ENCODE measurements at regions not wholly inside any gene's neighbourhood (a gene's known extent, or its start where the extent isn't known, plus 50 kb on each side); places are given as distances from the start of the nearest gene placed in this dataset.
A peak's percentile ranks its signal among the peaks of the same experiment; 100 is the strongest.

DNA sequence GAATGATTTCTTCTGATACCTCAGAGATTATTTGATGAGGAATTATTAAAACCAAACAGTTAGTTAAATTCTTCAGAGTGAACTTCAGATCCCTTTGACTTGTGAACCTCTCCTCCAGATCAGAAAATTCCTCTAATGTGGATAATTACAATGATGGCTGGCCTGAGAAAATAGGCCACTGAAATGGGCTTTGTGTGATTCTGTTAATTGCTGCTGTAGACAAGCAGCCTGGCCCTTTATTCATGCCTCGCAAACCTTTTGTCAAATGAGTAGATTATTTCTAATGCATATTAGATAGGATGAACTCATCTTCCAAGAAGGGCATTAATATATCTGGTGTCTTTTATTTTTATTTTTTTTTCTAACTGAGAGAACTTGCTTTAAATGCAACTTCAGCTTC, 855.2 kb downstream of the TLE4 start:
- no peak overlapping the region for H3K27ac ChIP-seq (ENCODE audit: low read depth, low read length)

DNA sequence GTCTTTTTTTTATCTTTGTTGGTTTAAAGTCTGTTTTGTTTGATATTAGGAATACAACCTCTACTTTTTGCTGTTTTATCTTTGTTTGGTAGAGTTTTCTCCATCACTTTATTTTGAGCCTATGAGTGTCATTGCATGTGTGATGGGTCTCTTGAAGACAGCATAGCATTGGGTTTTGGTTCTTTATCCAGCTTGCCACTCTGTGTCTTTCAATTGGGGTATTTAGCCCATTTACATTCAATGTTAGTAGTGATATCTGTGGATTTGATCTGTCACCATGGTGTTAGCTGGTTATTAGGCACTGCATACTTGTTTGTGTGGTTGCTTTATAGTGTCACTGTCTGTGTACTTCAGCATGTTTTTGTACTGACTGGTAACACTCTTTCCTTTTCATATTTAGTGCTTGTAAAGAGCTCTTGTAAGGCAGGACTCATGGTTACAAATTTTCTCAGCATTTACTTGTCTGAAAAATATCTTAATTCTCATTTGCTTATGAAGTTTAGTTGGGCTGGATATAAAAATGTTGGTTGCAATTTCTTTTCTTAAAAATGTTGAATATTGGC, 845.5 kb downstream of the TLE4 start:
- Histone ChIP-seq H3K36me3 (ENCODE audit: control insufficient read depth, insufficient read depth, low read length) (no peaks in the 10 kb centered on the region), H3K27me3 (ENCODE audit: control insufficient read depth, insufficient read depth, low read length) (no peaks in the 10 kb centered on the region), H3K9ac (ENCODE audit: low read length) (no peak overlapping the region), H3K4me1 (ENCODE audit: control insufficient read depth, insufficient read depth, low read length) (peaks cover 1% of the 10 kb centered on the region; the same call in 1 of the 2 replicates), H3K9me3 (ENCODE audit: control insufficient read depth, insufficient read depth, low read depth, low read length) (peaks cover 27% of the 10 kb centered on the region), H3K4me3 (ENCODE audit: low read depth, low read length) (no peak overlapping the region), H3K27ac (ENCODE audit: low read depth, low read length) (no peak overlapping the region)

More for the DNA sequence above, 855.2 kb downstream of the TLE4 start:
- Histone ChIP-seq H3K36me3 (ENCODE audit: control insufficient read depth, insufficient read depth, low read length) (no peaks in the 10 kb centered on the region), H3K4me1 (ENCODE audit: control insufficient read depth, insufficient read depth, low read length) (no peaks in the 10 kb centered on the region), H3K9ac (ENCODE audit: low read length) (no peak overlapping the region), H3K4me3 (ENCODE audit: low read depth, low read length) (no peak overlapping the region), H3K9me3 (ENCODE audit: control insufficient read depth, insufficient read depth, low read depth, low read length) (0 out of 2 replicates have a peak, but pooled peaks cover 7% of the 10 kb centered on the region), H3K27me3 (ENCODE audit: control insufficient read depth, insufficient read depth, low read length) (no peaks in the 10 kb centered on the region)

DNA sequence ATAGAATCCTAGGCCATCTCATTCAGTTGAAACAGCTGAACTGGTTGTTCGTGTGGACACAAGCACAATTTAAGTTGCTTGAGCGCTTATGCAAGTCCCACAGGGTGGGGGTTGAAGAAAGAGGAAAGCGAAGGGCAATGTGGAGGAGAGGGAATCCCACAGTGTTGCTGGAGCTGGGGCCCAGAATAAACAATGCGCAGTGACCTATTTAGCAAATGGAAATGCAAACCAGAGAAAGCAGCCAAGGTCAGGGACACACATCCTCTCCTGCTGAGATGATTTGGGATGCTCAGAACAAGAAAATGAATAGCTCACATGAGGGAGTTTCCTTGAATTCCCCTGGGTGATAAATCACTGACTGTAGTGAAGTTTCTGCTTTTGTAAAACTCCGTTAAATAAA, 838.3 kb downstream of the TLE4 start:
- H3K36me3 ChIP-seq (ENCODE audit: control insufficient read depth, insufficient read depth, low read length) = no peaks in the 10 kb centered on the region
- peaks cover 33% of the 10 kb centered on the region for H3K4me1 ChIP-seq (ENCODE audit: control insufficient read depth, insufficient read depth, low read length)
- peaks cover 26% of the 10 kb centered on the region for H3K9me3 ChIP-seq (ENCODE audit: control insufficient read depth, insufficient read depth, low read depth, low read length)
- H3K27ac ChIP-seq (ENCODE audit: low read depth, low read length) = no peak overlapping the region
- H3K9ac ChIP-seq (ENCODE audit: low read length) = no peak overlapping the region
- no peak overlapping the region for H3K4me3 ChIP-seq (ENCODE audit: low read depth, low read length)
- H3K27me3 ChIP-seq (ENCODE audit: control insufficient read depth, insufficient read depth, low read length) = no peaks in the 10 kb centered on the region

GRCh38 chr9:80407220-80407619, 835.5 kb downstream of the TLE4 start:
- Histone ChIP-seq H3K9me3 (ENCODE audit: control insufficient read depth, insufficient read depth, low read depth, low read length) (peaks cover 27% of the 10 kb centered on the region), H3K9ac (ENCODE audit: low read length) (no peak overlapping the region), H3K27ac (ENCODE audit: low read depth, low read length) (no peak overlapping the region), H3K4me1 (ENCODE audit: control insufficient read depth, insufficient read depth, low read length) (peaks cover 31% of the 10 kb centered on the region), H3K27me3 (ENCODE audit: control insufficient read depth, insufficient read depth, low read length) (no peaks in the 10 kb centered on the region), H3K36me3 (ENCODE audit: control insufficient read depth, insufficient read depth, low read length) (no peaks in the 10 kb centered on the region), H3K4me3 (ENCODE audit: low read depth, low read length) (no peak overlapping the region)

- peaks cover 12% of the 10 kb centered on the region; the same call in 1 of the 2 replicates for H3K9me3 ChIP-seq (ENCODE audit: control insufficient read depth, insufficient read depth, low read depth, low read length)
- no peak overlapping the region for H3K4me3 ChIP-seq (ENCODE audit: low read depth, low read length)
- no peaks in the 10 kb centered on the region for H3K36me3 ChIP-seq (ENCODE audit: control insufficient read depth, insufficient read depth, low read length)
- H3K27me3 ChIP-seq (ENCODE audit: control insufficient read depth, insufficient read depth, low read length) = no peaks in the 10 kb centered on the region
- H3K4me1 ChIP-seq (ENCODE audit: control insufficient read depth, insufficient read depth, low read length) = peaks cover 15% of the 10 kb centered on the region; the same call in 1 of the 2 replicates
- no peak overlapping the region for H3K27ac ChIP-seq (ENCODE audit: low read depth, low read length)
- no peak overlapping the region for H3K9ac ChIP-seq (ENCODE audit: low read length)
Measured at GRCh38 chr9:80401243-80401642, 829.5 kb downstream of the TLE4 start.

DNA sequence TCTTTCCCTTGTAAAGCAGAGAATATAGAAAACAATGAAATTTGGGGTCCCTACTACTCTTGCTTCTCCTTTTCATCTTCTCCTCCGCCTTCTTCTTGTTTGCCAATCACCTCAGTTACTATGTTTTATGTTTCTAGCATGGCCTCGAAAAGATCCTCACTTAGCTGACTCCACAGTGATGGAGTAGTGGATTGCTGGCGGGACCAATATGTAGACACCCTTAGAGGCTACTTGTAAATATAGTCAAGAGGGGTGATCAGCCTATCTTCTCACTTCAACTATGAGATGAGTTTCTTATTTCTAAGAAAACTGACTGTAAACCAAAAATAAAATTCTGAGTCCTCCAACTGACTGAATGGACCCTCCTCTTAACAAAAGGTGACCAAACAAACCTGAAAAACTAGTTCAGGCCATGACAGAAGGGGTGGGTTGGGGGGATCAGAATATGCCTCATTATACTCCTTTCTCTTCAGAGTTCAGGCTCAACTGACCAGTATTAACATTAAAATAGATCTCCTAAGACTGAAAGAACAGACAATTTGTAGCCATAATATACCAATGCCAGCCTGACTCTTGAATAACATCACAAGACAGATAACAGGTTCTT, 829.0 kb downstream of the TLE4 start:
- peaks cover 8% of the 10 kb centered on the region; the same call in 1 of the 2 replicates for H3K9me3 ChIP-seq (ENCODE audit: control insufficient read depth, insufficient read depth, low read depth, low read length)
- no peak overlapping the region for H3K9ac ChIP-seq (ENCODE audit: low read length)
- peaks cover 15% of the 10 kb centered on the region; the same call in 1 of the 2 replicates for H3K4me1 ChIP-seq (ENCODE audit: control insufficient read depth, insufficient read depth, low read length)
- H3K27ac ChIP-seq (ENCODE audit: low read depth, low read length) = peak overlapping the region; percentile 3; the same call in 1 of the 2 replicates
- H3K36me3 ChIP-seq (ENCODE audit: control insufficient read depth, insufficient read depth, low read length) = no peaks in the 10 kb centered on the region
- H3K4me3 ChIP-seq (ENCODE audit: low read depth, low read length) = peak overlapping the region; percentile 31; the same call in 1 of the 2 replicates
- no peaks in the 10 kb centered on the region for H3K27me3 ChIP-seq (ENCODE audit: control insufficient read depth, insufficient read depth, low read length)

DNA sequence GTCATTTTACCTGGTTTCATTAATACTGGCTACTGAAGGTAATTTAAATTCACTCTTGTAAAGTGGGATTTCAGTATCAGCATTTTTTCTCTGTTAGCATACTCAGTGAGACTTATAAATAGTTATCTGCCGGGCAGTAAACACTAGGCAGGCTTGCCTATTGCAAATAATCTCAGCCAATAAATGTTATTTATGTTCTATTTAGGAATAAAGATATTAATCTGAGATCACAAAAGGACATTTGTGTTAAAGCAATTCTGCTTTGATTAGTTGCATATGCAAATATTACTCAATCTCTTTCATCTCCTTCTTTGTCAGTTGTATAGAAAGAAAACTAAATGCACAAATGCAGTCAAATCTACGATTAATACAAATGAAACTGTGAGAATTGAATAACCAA, 827.8 kb downstream of the TLE4 start:
- peaks cover 15% of the 10 kb centered on the region; the same call in 1 of the 2 replicates for H3K4me1 ChIP-seq (ENCODE audit: control insufficient read depth, insufficient read depth, low read length)
- no peak overlapping the region for H3K4me3 ChIP-seq (ENCODE audit: low read depth, low read length)
- no peak overlapping the region for H3K9ac ChIP-seq (ENCODE audit: low read length)
- no peak overlapping the region for H3K27ac ChIP-seq (ENCODE audit: low read depth, low read length)
- H3K9me3 ChIP-seq (ENCODE audit: control insufficient read depth, insufficient read depth, low read depth, low read length) = 0 out of 2 replicates have a peak, but pooled peaks cover 2% of the 10 kb centered on the region
- H3K36me3 ChIP-seq (ENCODE audit: control insufficient read depth, insufficient read depth, low read length) = no peaks in the 10 kb centered on the region
- no peaks in the 10 kb centered on the region for H3K27me3 ChIP-seq (ENCODE audit: control insufficient read depth, insufficient read depth, low read length)

DNA sequence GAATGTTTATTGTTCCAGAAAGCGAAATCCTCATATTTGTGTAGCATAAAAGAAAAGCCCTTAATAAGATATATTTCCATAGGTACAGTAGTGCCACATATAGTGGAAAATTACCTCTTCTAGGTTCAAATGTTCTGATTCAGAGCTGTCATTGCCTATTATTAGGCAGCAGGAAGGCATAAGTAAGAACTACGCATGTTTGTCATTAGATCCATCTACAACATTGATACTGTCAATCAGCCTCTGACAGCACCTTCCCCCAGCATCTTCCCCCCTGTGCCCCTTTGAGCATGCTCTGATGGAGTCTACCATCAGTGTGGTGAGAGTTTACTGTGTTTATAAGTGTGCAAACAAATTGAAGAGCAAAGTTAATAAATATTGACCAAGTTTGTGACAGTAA, 816.1 kb downstream of the TLE4 start:
- H3K36me3 ChIP-seq (ENCODE audit: control insufficient read depth, insufficient read depth, low read length) = no peaks in the 10 kb centered on the region
- no peaks in the 10 kb centered on the region for H3K27me3 ChIP-seq (ENCODE audit: control insufficient read depth, insufficient read depth, low read length)
- no peak overlapping the region for H3K27ac ChIP-seq (ENCODE audit: low read depth, low read length)
- H3K9ac ChIP-seq (ENCODE audit: low read length) = no peak overlapping the region
- no peaks in the 10 kb centered on the region for H3K4me1 ChIP-seq (ENCODE audit: control insufficient read depth, insufficient read depth, low read length)
- peaks cover 5% of the 10 kb centered on the region; the same call in 1 of the 2 replicates for H3K9me3 ChIP-seq (ENCODE audit: control insufficient read depth, insufficient read depth, low read depth, low read length)
- H3K4me3 ChIP-seq (ENCODE audit: low read depth, low read length) = no peak overlapping the region

GRCh38 chr9:80385246-80385645, 813.5 kb downstream of the TLE4 start:
- H3K9me3 ChIP-seq (ENCODE audit: control insufficient read depth, insufficient read depth, low read depth, low read length) = no peaks in the 10 kb centered on the region
- no peaks in the 10 kb centered on the region for H3K27me3 ChIP-seq (ENCODE audit: control insufficient read depth, insufficient read depth, low read length)

DNA sequence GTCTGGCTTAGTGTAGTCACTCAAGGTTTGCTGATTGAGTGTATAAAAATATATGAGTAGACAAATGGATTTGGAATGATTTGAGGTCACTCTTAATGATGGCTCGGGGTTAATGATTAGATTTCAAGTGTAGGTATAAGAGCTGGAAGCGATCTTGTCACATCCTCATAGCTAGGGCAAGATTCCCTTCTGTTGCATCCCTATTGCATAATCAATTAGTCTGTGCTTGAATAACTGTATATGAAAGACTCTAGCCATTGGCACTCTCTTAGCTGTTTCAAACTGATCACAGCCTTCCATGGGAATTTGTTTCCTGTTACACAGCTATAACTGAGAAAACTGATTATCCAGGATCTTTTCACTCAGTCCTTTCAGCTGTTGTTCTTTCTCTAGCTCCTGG, 811.6 kb downstream of the TLE4 start:
- Histone ChIP-seq H3K36me3 (ENCODE audit: control insufficient read depth, insufficient read depth, low read length) (no peaks in the 10 kb centered on the region), H3K4me3 (ENCODE audit: low read depth, low read length) (no peak overlapping the region), H3K27me3 (ENCODE audit: control insufficient read depth, insufficient read depth, low read length) (no peaks in the 10 kb centered on the region), H3K27ac (ENCODE audit: low read depth, low read length) (no peak overlapping the region), H3K9ac (ENCODE audit: low read length) (no peak overlapping the region), H3K4me1 (ENCODE audit: control insufficient read depth, insufficient read depth, low read length) (no peaks in the 10 kb centered on the region), H3K9me3 (ENCODE audit: control insufficient read depth, insufficient read depth, low read depth, low read length) (no peaks in the 10 kb centered on the region)

More at GRCh38 chr9:80385246-80385645, 813.5 kb downstream of the TLE4 start:
- Histone ChIP-seq H3K9ac (ENCODE audit: low read length) (no peak overlapping the region), H3K4me1 (ENCODE audit: control insufficient read depth, insufficient read depth, low read length) (no peaks in the 10 kb centered on the region), H3K36me3 (ENCODE audit: control insufficient read depth, insufficient read depth, low read length) (no peaks in the 10 kb centered on the region), H3K27ac (ENCODE audit: low read depth, low read length) (no peak overlapping the region), H3K4me3 (ENCODE audit: low read depth, low read length) (no peak overlapping the region)

DNA sequence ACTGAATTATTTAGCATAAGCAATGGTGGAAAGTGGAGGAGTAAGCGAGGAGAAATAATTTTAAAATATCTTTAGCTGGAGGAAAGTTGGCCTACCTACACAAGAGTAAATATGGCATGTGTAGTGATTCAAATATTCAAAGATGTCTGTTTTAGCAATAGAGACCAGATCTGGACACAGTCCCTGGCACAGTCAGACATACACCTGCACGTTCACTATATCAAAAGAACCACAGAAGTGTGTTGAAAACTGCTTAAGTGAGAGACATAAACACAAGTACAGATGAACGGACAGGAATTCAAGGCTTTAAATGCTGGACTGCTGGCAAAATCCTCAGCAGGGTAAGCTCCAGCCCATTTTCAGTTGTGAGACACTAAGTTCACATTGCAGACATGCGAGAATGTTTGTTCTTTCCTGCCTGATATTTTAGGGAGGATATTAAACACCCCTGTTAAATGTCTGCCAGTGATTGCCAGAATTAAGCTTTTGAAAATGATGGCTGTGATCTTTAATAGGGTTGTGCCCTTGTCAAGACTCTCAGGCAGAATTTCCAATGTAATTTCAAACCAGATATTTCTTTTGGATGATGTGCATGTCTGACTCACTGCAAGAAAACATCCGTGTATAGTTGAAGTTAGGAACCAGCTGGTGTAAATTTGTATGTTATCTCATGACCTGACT, 810.6 kb downstream of the TLE4 start:
- no peaks in the 10 kb centered on the region for H3K36me3 ChIP-seq (ENCODE audit: control insufficient read depth, insufficient read depth, low read length)
- no peaks in the 10 kb centered on the region for H3K9me3 ChIP-seq (ENCODE audit: control insufficient read depth, insufficient read depth, low read depth, low read length)
- no peaks in the 10 kb centered on the region for H3K27me3 ChIP-seq (ENCODE audit: control insufficient read depth, insufficient read depth, low read length)
- no peak overlapping the region for H3K4me3 ChIP-seq (ENCODE audit: low read depth, low read length)
- no peak overlapping the region for H3K9ac ChIP-seq (ENCODE audit: low read length)
- no peak overlapping the region for H3K27ac ChIP-seq (ENCODE audit: low read depth, low read length)
- no peaks in the 10 kb centered on the region for H3K4me1 ChIP-seq (ENCODE audit: control insufficient read depth, insufficient read depth, low read length)
